ENCODE measurements at regions not wholly inside any gene's neighbourhood (a gene's known extent, or its start where the extent isn't known, plus 50 kb on each side); places are given as distances from the start of the nearest gene placed in this dataset.
"Not testable (repeated sequence)": the region's sequence is repeated elsewhere in the genome, so short reads cannot be mapped to it uniquely, and the experiment has no call there.

DNA sequence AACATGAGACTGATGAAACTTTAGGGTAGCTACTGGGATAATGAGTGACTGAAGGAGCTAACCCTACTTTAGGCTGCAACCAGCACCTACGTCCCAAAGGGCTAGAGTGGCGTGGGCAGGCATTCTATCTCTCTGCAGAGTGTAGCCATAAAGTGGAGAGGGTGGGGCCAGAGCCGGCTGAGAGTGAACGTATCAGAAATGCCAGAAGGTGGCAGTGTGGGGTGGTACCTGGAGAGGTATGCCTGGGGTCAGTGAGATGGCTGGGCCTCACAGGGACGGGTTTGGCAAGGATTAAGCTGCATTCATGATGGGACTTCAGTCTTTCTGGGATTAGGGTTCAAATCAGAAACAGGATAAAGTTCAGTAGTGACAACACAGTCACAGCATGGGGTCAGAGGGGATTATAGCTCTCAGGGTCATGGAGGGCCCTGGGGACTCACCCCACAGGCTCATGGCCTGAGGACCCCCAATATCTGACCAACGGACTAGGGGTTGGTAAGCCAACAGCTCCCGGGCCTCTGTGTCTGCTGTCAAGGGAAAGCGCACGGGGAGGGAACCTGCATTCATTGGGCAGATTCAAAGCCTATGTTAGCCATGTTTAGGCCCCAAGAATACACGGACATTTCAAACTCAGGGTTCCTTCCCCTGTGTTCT is 86.5 kb upstream of the FOXB1 start:
- Histone ChIP-seq H3K27ac (ENCODE audit: low read length) (no peak overlapping the region), H2AFZ (ENCODE audit: low read length) (no peak overlapping the region), H3K36me3 (ENCODE audit: insufficient read depth, low read length) (no peaks in the 10 kb centered on the region), H3K79me2 (ENCODE audit: low read length) (no peaks in the 10 kb centered on the region), H3K4me1 (ENCODE audit: low read length) (no peaks in the 10 kb centered on the region), H3K27me3 (ENCODE audit: low read length) (no peaks in the 10 kb centered on the region), H4K20me1 (ENCODE audit: insufficient read depth, low read depth, low read length) (no peaks in the 10 kb centered on the region), H3K4me3 (ENCODE audit: low read length) (no peak overlapping the region), H3K9ac (ENCODE audit: low read length) (no peak overlapping the region), H3K9me2 (replicated peaks; ENCODE audit: insufficient read depth, low read length) (no peaks in the 10 kb centered on the region), H3K4me2 (ENCODE audit: low read depth, low read length, poor library complexity, severe bottlenecking) (no peak overlapping the region), H3K9me3 (ENCODE audit: low read length) (no peaks in the 10 kb centered on the region)
- DNase-seq: peak; percentile 87

DNA sequence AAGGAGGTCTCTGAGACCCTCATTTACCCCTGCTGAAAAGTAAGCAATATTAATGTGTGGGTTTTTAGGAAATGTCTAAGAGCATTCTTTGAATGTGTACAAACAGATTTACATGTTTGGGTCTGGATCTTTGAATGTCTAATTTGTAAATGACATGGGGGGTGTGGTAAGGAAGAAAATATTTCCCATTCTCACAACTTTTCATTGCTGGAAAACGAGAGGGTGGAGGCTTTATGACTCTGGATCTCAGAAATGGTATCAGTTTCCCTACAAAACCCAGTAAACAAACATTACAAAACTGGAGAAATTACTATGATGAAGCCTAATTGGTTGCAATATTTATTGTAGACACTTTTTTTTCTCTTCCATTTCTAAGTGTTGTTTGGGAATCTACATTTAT is 98.1 kb upstream of the FOXB1 start:
- no peaks in the 10 kb centered on the region for H3K9me2 ChIP-seq (replicated peaks; ENCODE audit: insufficient read depth, low read length)
- no peaks in the 10 kb centered on the region for H3K36me3 ChIP-seq (ENCODE audit: insufficient read depth, low read length)
- no peak for DNase-seq
- no peaks in the 10 kb centered on the region for H3K4me1 ChIP-seq (ENCODE audit: low read length)
- no peaks in the 10 kb centered on the region for H3K27me3 ChIP-seq (ENCODE audit: low read length)
- no peak overlapping the region for H3K27ac ChIP-seq (ENCODE audit: low read length)
- no peaks in the 10 kb centered on the region for H4K20me1 ChIP-seq (ENCODE audit: insufficient read depth, low read depth, low read length)
- H3K79me2 ChIP-seq (ENCODE audit: low read length): no peaks in the 10 kb centered on the region
- H3K9me3 ChIP-seq (ENCODE audit: low read length): no peaks in the 10 kb centered on the region
- H3K4me2 ChIP-seq (ENCODE audit: low read depth, low read length, poor library complexity, severe bottlenecking): no peak overlapping the region
- no peak overlapping the region for H2AFZ ChIP-seq (ENCODE audit: low read length)
- H3K9ac ChIP-seq (ENCODE audit: low read length): no peak overlapping the region
- H3K4me3 ChIP-seq (ENCODE audit: low read length): no peak overlapping the region

DNA sequence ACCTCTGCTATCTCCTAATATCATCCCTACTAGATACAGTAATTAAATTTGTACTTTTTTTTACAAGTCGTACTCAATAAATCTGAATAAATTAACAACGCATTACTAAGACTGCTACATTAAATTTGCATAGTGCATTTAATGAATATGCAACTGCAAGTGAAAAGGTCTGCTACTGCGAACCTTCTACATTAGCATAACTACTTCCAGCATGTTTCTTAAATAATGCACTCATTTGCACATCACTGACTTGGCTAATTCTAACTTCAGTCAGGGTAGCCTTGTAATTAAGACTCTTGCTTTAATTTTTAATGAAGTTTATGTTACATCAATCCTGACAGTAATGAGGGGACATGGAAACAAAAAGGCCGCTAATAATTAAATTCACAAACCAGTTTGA is 98.9 kb upstream of the FOXB1 start:
- Histone ChIP-seq H4K20me1 (ENCODE audit: insufficient read depth, low read depth, low read length) (no peaks in the 10 kb centered on the region), H3K4me1 (ENCODE audit: low read length) (no peaks in the 10 kb centered on the region), H3K4me3 (ENCODE audit: low read length) (no peak overlapping the region), H3K9me2 (replicated peaks; ENCODE audit: insufficient read depth, low read length) (no peaks in the 10 kb centered on the region), H3K4me2 (ENCODE audit: low read depth, low read length, poor library complexity, severe bottlenecking) (no peak overlapping the region), H3K79me2 (ENCODE audit: low read length) (no peaks in the 10 kb centered on the region), H2AFZ (ENCODE audit: low read length) (no peak overlapping the region), H3K27ac (ENCODE audit: low read length) (no peak overlapping the region), H3K9me3 (ENCODE audit: low read length) (no peaks in the 10 kb centered on the region), H3K9ac (ENCODE audit: low read length) (no peak overlapping the region), H3K36me3 (ENCODE audit: insufficient read depth, low read length) (no peaks in the 10 kb centered on the region), H3K27me3 (ENCODE audit: low read length) (no peaks in the 10 kb centered on the region)
- DNase-seq: no peak

DNA sequence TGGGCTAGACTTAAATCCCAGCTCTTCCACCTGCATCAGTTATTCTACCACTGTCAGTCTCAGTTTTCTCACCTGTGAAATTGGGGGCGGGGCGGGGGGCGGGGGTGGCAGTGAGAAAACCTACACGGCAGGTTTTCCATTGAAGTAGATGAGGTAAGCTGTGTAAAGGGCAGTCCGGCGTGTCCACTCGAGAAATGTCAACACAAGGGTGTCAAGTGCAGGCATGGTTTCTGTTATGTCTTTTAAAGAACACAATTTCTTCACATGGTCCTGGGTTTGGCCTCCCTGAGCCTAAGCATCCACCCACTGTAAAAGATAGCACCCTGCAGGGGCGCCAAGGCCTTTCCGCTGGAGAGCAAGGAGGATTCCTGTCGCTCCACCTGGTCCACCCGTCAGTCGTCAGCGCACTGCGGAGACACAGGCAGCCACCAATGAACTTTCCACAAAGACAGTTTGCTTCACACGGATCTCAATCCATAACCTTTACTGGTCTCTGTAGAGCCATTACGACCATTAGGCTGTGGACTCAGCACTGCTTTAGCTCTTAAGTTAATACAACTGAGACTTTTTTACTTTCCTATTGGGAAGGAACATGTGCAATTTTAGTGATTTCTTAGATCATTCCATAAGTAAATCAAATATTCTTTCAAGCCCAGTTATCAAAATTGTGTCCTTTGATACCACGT is 99.5 kb upstream of the FOXB1 start:
- Histone ChIP-seq H2AFZ (ENCODE audit: low read length) (no peak overlapping the region), H3K27ac (ENCODE audit: low read length) (no peak overlapping the region), H3K9me3 (ENCODE audit: low read length) (no peaks in the 10 kb centered on the region), H3K9me2 (replicated peaks; ENCODE audit: insufficient read depth, low read length) (no peaks in the 10 kb centered on the region), H3K9ac (ENCODE audit: low read length) (no peak overlapping the region), H3K27me3 (ENCODE audit: low read length) (no peaks in the 10 kb centered on the region), H3K4me2 (ENCODE audit: low read depth, low read length, poor library complexity, severe bottlenecking) (no peak overlapping the region), H3K36me3 (ENCODE audit: insufficient read depth, low read length) (no peaks in the 10 kb centered on the region), H3K4me3 (ENCODE audit: low read length) (no peak overlapping the region), H4K20me1 (ENCODE audit: insufficient read depth, low read depth, low read length) (no peaks in the 10 kb centered on the region), H3K4me1 (ENCODE audit: low read length) (no peaks in the 10 kb centered on the region), H3K79me2 (ENCODE audit: low read length) (no peaks in the 10 kb centered on the region)
- DNase-seq: no peak

DNA sequence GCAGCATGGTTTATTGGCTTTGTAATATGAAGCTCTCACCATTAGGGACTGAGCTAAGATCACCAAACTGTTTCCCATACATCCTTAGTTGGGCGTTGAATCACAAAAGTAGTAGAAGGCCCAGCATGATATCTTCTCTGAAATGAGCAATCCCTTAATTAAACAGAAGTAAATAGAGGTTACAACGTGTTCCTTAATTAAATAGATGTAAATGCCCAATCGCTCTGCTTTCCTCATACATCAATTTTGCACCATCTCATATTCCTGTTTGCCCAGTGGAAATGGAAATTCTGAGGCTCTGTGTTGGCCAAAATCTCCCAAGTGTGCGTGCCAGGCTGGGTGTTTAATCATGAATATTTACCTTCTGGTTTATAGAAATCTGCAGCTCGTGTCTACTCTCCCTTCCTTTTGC is 107.4 kb upstream of the FOXB1 start:
- no peaks in the 10 kb centered on the region for H3K79me2 ChIP-seq (ENCODE audit: low read length)
- no peaks in the 10 kb centered on the region for H3K27me3 ChIP-seq (ENCODE audit: low read length)
- H3K27ac ChIP-seq (ENCODE audit: low read length): no peak overlapping the region
- H3K9ac ChIP-seq (ENCODE audit: low read length): no peak overlapping the region
- no peak overlapping the region for H3K4me2 ChIP-seq (ENCODE audit: low read depth, low read length, poor library complexity, severe bottlenecking)
- H3K4me3 ChIP-seq (ENCODE audit: low read length): no peak overlapping the region
- no peaks in the 10 kb centered on the region for H4K20me1 ChIP-seq (ENCODE audit: insufficient read depth, low read depth, low read length)
- no peaks in the 10 kb centered on the region for H3K36me3 ChIP-seq (ENCODE audit: insufficient read depth, low read length)
- no peaks in the 10 kb centered on the region for H3K4me1 ChIP-seq (ENCODE audit: low read length)
- H2AFZ ChIP-seq (ENCODE audit: low read length): no peak overlapping the region
- no peak for DNase-seq
- no peaks in the 10 kb centered on the region for H3K9me3 ChIP-seq (ENCODE audit: low read length)
- no peaks in the 10 kb centered on the region for H3K9me2 ChIP-seq (replicated peaks; ENCODE audit: insufficient read depth, low read length)

DNA sequence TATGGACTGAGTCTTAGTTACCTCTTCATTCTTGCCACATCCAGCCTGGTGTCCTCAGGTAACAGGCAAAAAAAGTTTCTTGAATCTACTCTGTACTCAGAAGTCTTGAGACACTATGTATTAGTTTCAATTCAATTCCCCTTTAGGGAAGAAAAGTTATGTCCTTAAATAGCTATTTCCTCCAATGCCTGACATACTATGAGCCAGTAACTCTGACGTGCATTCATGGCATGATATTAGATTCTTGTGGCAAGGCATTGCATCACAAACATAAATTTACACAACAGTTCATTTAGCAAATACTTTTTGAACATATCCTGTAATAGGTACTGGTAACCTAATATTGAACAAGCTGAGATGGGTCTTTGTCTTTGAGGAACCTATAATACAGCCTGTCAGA is 109.3 kb upstream of the FOXB1 start:
- no peaks in the 10 kb centered on the region for H3K79me2 ChIP-seq (ENCODE audit: low read length)
- H3K9me3 ChIP-seq (ENCODE audit: low read length): no peaks in the 10 kb centered on the region

DNA sequence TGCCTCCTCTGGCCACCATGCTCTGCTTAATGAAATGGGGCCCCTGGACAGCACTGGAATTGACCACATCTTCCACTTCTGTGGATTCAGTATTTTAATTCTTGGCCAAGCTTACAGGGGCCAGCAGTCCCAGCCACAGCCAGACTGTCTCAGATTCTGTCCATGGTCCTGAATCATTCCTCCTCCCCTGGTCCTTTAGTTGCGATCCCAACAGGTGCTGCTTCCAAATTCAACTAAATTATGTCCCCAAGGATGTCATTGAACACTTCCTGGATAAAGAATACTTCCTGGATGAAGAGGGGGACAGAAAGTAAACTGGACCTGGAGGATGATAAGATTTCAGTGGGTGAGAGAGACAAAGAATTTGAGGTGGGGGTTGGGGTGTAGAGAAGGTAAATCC is 111.1 kb upstream of the FOXB1 start:
- Histone ChIP-seq H3K4me2 (ENCODE audit: low read depth, low read length, poor library complexity, severe bottlenecking) (no peak overlapping the region), H3K79me2 (ENCODE audit: low read length) (no peaks in the 10 kb centered on the region), H2AFZ (ENCODE audit: low read length) (no peak overlapping the region), H3K4me1 (ENCODE audit: low read length) (no peaks in the 10 kb centered on the region), H3K36me3 (ENCODE audit: insufficient read depth, low read length) (no peaks in the 10 kb centered on the region), H3K27me3 (ENCODE audit: low read length) (no peaks in the 10 kb centered on the region), H3K9ac (ENCODE audit: low read length) (no peak overlapping the region), H3K27ac (ENCODE audit: low read length) (no peak overlapping the region), H3K4me3 (ENCODE audit: low read length) (no peak overlapping the region), H4K20me1 (ENCODE audit: insufficient read depth, low read depth, low read length) (no peaks in the 10 kb centered on the region), H3K9me2 (replicated peaks; ENCODE audit: insufficient read depth, low read length) (no peaks in the 10 kb centered on the region), H3K9me3 (ENCODE audit: low read length) (no peaks in the 10 kb centered on the region)
- DNase-seq: no peak

More for the DNA sequence above, 109.3 kb upstream of the FOXB1 start:
- H3K36me3 ChIP-seq (ENCODE audit: insufficient read depth, low read length): no peaks in the 10 kb centered on the region
- H3K4me3 ChIP-seq (ENCODE audit: low read length): no peak overlapping the region
- H3K4me2 ChIP-seq (ENCODE audit: low read depth, low read length, poor library complexity, severe bottlenecking): no peak overlapping the region
- no peak overlapping the region for H3K27ac ChIP-seq (ENCODE audit: low read length)
- no peaks in the 10 kb centered on the region for H4K20me1 ChIP-seq (ENCODE audit: insufficient read depth, low read depth, low read length)
- DNase-seq: no peak
- no peak overlapping the region for H2AFZ ChIP-seq (ENCODE audit: low read length)
- H3K27me3 ChIP-seq (ENCODE audit: low read length): no peaks in the 10 kb centered on the region
- H3K9me2 ChIP-seq (replicated peaks; ENCODE audit: insufficient read depth, low read length): no peaks in the 10 kb centered on the region
- H3K9ac ChIP-seq (ENCODE audit: low read length): no peak overlapping the region
- H3K4me1 ChIP-seq (ENCODE audit: low read length): no peaks in the 10 kb centered on the region

DNA sequence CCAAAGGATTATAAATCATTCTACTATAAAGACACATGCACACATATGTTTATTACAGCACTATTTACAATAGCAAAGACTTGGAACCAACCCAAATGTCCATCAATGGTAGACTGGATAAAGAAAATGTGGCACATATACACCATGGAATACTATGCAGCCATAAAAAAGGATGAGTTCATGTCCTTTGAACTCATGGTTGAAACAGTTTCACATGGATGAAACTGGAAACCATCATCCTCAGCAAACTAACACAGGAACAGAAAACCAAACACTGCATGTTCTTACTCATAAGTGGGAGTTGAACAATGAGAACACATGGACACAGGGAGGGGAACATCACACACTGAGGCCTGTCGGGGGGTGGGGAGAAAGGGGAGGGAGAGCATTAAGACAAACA is 116.2 kb upstream of the FOXB1 start:
- not testable (repeated sequence) for H3K9me2 ChIP-seq (replicated peaks; ENCODE audit: insufficient read depth, low read length); H3K4me2 ChIP-seq (ENCODE audit: low read depth, low read length, poor library complexity, severe bottlenecking); H3K27ac ChIP-seq (ENCODE audit: low read length); H3K4me3 ChIP-seq (ENCODE audit: low read length); H3K9ac ChIP-seq (ENCODE audit: low read length); DNase-seq; H2AFZ ChIP-seq (ENCODE audit: low read length); H3K27me3 ChIP-seq (ENCODE audit: low read length); H3K4me1 ChIP-seq (ENCODE audit: low read length); H3K36me3 ChIP-seq (ENCODE audit: insufficient read depth, low read length); H3K9me3 ChIP-seq (ENCODE audit: low read length); H3K79me2 ChIP-seq (ENCODE audit: low read length); H4K20me1 ChIP-seq (ENCODE audit: insufficient read depth, low read depth, low read length)

All from Karpas-422 (cell line).